HL-60 (cell line): ENCODE measurements at regions not wholly inside any gene's neighbourhood (a gene's known extent, or its start where the extent isn't known, plus 50 kb on each side); places are given as distances from the start of the nearest gene placed in this dataset.

Source experiments
- CTCF ChIP-seq: IDR thresholded peaks from one replicate; pipeline ENCODE4 v1.5.1; 2011; ENCODE audit warnings: low read length, control low read depth, inconsistent platforms; ENCODE audit not compliant: insufficient read depth
- GABPA ChIP-seq: IDR thresholded peaks from 2 replicates; pipeline ENCODE4 v1.6.1; 2012; ENCODE audit warnings: low read depth

GRCh38 chr6:125354649-125355048, 52.9 kb upstream of the HDDC2 start:
- TF ChIP-seq CTCF (no peak), GABPA (no peak)
